Astrocyte of the cerebellum (primary cell): ENCODE measurements at regions not wholly inside any gene's neighbourhood (a gene's known extent, or its start where the extent isn't known, plus 50 kb on each side); places are given as distances from the start of the nearest gene placed in this dataset.

Experiments used
- DNase-seq: peaks from one replicate; pipeline ENCODE4 v3.0.0-alpha.2; 2011; ENCODE audit warnings: low read depth
- H3K4me3 ChIP-seq: 2 replicates; pipeline ENCODE4 v1.5.1; 2011; ENCODE audit warnings: mild to moderate bottlenecking, low read depth, low read length, moderate library complexity
- in situ Hi-C: cut with HindIII; loops from 2 replicates; pipeline ENCODE4 v1.10.0; 2017; ENCODE audit warnings: low sequenced_read_pairs
- TF ChIP-seq, protein P1 (sequence below): IDR thresholded peaks from 2 replicates; pipeline ENCODE4 v1.5.1; 2012; ENCODE audit warnings: low read length, low read depth, moderate library complexity, mild to moderate bottlenecking; ENCODE audit errors: missing control alignments

GRCh38 chr2:145102706-145103105, 582.8 kb upstream of the ZEB2 start:
- in situ Hi-C loops, result no loop called here
- DNase-seq, result no peak
- H3K4me3 ChIP-seq, result no peak overlapping the region
- TF ChIP-seq, protein P1, sequence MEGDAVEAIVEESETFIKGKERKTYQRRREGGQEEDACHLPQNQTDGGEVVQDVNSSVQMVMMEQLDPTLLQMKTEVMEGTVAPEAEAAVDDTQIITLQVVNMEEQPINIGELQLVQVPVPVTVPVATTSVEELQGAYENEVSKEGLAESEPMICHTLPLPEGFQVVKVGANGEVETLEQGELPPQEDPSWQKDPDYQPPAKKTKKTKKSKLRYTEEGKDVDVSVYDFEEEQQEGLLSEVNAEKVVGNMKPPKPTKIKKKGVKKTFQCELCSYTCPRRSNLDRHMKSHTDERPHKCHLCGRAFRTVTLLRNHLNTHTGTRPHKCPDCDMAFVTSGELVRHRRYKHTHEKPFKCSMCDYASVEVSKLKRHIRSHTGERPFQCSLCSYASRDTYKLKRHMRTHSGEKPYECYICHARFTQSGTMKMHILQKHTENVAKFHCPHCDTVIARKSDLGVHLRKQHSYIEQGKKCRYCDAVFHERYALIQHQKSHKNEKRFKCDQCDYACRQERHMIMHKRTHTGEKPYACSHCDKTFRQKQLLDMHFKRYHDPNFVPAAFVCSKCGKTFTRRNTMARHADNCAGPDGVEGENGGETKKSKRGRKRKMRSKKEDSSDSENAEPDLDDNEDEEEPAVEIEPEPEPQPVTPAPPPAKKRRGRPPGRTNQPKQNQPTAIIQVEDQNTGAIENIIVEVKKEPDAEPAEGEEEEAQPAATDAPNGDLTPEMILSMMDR, result no peak

DNA sequence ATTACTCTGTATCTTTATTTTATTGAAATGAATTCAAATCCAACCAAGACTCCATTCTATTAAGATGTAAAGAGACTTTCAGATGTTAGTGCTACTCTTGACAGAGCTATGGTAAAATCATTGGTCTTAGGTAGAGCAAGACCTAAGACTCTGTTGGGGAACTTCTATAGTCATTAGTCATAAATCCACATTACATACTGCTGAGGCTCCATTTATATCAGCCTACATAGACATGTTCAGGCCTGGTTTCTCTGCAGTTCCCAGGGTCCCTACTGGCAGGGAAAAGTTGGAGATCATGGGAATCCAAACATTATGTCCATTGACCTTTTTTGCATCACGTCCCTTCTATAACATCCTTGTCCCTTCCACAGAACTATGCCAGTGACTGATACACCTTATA, 580.4 kb upstream of the ZEB2 start:
- in situ Hi-C loops, result no loop called here
- TF ChIP-seq, protein P1, result no peak
- no peak overlapping the region for H3K4me3 ChIP-seq
- DNase-seq, result no peak

- DNase-seq, result no peak
- no peak overlapping the region for H3K4me3 ChIP-seq
- in situ Hi-C loops, result no loop called here
- TF ChIP-seq, protein P1, result no peak
Observed at GRCh38 chr2:145096582-145096981, 576.7 kb upstream of the ZEB2 start.

GRCh38 chr2:145095641-145096435, 575.9 kb upstream of the ZEB2 start:
- in situ Hi-C loops, result no loop called here
- TF ChIP-seq, protein P1, result no peak
- no peak overlapping the region for H3K4me3 ChIP-seq
- DNase-seq, result no peak

DNA sequence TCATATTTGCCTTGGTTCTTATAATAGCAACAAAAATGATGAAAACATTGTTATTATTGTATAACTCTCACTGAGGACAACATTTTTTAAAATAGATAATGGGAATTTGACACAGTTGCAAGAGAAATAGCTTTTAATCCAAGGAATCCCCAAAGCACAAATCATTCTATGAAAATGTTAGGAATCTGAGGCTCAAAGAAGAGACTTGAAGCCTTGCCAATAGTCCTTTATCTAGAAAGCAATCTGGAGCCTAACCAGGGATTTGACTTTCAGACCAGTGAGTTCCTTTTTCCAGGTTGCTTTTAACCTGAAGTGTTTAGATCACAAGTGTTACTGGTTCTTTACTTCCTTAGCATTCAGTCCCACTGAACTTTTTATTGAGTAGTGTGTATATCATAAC, 574.5 kb upstream of the ZEB2 start:
- TF ChIP-seq, protein P1, result no peak
- in situ Hi-C loops, result no loop called here
- no peak for DNase-seq
- H3K4me3 ChIP-seq, result no peak overlapping the region

DNA sequence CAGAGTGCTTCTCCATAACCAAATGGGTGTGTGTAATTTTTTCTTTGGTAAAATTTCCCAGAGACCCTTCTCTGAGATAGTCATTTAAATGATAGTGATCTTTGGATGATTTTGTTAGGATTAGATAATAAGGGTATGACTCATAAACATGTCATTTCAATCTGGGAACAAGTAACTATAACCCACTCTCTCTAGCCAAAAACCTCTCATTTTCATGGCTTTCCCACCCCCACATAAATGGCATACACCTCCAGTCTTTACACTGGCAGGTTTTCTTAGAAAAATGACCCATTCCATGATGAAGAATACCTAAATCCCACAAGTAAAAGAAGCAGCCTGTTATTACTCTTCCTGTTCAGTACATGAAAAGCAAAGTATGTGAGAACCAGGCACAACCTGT, 572.0 kb upstream of the ZEB2 start:
- TF ChIP-seq, protein P1, result no peak
- DNase-seq, result no peak
- in situ Hi-C loops, result no loop called here
- H3K4me3 ChIP-seq, result no peak overlapping the region
